Stimulated activated CD4-positive, alpha-beta T cell treated with anti-CD3 and anti-CD28 coated beads, Interleukin-2, amount 100 ng/mL, for 48 hours (primary cell): ENCODE measurements at regions not wholly inside any gene's neighbourhood (a gene's known extent, or its start where the extent isn't known, plus 50 kb on each side); places are given as distances from the start of the nearest gene placed in this dataset.
"Not testable (repeated sequence)": the region's sequence is repeated elsewhere in the genome, so short reads cannot be mapped to it uniquely, and the experiment has no call there.

Experiments
- DNase-seq, 2 donors: peaks; one replicate each; pipeline ENCODE4 v3.0.0-alpha.2; 2020

DNA sequence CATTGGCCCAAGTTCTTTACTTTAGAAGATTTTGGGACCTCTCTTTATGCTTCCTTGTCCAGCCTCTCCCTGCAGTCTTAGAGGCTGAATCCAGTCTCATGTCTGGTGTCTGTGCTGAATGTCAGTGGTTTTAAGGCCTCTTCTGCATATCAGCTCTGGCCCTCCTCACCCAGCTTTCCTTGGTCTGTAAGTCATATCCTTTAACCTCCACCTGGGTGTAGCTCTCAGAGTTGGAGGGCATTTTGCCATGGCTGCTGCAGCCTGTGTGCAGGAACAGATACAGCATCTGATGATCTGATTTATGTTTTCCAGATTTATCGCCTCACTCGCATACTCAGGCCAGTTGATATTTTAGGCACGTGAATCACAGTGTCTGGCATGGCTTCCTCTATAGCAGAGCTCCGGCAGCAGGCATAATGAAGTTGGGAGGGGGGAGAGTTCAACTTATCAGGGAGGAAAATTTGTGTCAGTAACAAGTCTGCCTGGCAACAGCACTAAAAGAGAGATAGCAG lies 335.0 kb downstream of the PCNX1 start:
- DNase-seq = no peak

DNA sequence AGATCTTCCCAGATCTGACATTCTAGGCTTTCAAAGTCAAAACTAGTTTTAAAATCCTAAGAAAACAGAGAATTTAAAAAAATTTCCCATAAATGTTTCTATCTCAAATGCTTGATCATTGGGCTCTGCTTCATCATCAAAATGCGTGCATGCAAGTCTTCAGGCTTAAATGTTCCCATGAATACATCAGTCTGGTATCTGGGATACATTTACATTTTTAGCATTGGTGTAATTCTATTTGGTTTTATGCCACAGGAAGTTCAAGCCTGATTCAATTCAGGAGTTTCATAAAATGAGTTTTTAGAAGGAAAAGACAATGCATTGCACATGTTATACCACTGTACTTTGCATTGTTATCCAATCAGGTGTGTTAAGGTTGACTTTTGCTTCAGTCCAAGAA lies 336.4 kb downstream of the PCNX1 start:
- no peak for DNase-seq

DNA sequence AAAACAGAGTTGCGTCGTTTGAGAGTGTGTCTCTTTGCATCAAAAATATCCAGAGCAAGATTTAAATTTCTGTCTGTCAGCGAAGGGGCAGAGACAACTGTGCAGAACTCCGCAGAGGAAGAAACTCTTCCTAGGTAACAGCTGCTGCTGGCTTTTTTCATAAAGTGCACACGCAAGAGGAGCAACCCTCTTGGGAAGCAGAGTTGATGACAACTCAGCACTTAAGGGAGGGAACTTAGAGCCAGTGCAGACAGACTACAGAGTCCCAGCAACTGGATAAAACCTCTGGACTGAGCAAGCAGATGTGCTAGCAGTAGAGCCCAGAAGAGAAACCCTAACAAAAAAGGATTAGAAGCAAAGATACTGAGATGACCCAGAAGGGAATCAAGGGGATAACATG lies 337.1 kb downstream of the PCNX1 start:
- no peak for DNase-seq

DNA sequence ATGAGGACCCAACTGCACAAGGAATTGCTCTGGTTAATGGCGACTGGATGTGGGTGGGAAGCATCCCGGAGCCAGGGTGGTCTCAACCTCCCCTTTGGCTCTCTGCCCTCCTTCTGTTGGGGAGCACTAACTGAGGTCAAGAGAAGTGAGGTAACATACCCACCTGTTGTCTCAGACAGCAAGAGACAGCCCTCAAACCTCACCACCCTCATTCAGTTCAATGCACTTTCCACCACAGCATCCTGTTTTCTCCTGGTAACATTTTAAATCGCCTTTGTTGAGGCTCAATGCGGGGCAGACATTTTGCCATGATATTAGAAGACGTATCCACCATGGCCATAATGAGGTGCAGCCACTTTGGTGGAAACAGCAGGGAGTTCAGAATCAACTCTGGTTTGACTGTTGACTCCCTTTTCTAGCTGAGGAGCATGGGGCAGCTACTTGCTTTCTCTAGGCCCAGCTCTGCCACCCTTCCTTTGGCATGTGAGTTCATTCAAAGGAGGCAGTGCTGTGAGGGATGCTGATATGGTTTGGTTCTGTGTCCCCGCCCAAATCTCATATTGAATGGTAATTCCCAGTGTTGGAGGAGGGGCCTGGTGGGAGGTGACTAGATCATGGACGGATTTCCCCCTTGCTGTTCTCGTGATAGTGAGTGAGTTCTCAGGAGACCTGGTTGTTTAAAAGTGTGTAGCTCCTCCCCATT lies 338.6 kb downstream of the PCNX1 start:
- no peak for DNase-seq

DNA sequence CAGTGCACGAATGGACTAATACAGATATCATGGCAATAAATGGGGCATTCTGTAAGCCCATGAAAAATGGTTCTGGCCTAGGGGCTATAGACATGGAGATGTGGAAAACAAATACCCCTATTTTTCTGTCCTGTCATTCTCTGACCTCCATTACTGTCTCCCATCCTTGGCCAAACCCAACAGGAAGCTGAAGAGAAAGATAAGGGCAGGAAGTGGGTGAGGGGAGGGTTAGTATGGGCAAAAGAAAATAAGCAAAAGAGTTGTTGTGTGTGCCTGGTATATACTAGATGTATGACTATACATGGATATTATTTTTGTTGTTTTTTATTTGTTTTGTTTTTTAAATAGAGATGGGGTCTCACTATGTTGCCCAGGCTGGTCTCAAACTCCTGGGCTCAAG lies 339.3 kb downstream of the PCNX1 start:
- DNase-seq = no peak

DNA sequence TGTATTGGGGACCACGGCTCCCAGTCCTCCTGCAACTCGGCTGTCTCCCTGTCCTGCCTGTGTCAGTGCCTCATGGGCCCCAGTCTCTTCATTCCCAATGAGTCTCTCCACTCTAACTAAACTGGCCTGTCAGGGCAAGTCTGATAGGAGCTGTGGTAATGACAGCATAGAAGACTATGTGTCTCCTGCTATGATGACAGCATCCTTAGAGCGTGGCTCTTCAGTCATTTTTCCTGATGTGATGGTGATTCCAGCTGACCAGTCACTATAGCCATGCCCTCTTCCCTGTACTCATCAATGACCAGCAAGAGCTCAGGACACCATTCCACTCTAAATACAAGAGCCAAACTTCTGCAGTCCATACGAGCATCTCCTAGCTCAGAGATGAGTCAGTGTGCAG lies 339.8 kb downstream of the PCNX1 start:
- DNase-seq = no peak

DNA sequence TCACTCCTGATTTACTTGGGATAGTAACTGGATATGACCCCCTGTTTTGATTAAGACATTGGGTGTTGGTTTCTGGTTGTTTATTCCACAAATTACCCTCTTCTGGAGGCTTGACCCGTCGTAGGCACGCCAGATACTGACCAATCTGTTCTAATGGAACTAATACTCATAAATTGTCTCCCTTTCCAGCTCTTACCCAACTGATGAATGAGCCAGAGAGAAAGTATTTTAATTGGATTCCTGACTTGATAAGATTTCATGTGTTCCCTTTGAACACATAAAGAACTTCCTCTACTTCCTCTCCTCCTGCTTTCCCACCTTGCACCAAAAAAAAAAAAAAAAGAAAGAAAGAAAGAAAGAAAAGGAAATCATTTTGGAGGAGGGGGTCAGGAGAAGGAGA lies 340.9 kb downstream of the PCNX1 start:
- no peak for DNase-seq

DNA sequence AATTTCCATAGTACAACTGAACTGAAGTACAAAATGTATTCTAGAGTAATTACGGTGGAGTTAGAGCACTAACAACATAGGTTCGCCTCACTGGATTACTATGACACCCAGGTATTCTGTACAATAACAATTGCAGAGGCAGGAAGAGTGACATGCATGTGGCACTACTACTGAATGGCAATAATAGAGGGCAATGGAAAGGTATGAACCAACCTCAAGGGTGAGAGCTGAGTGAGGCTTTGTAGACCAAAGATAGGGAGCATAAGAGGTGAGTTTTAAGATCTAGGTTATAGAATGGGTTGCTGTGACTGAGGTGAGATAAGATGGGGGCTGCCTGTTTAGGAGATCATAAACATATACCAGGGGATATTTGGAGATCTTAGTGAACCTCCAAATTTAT lies 343.1 kb downstream of the PCNX1 start:
- no peak for DNase-seq

DNA sequence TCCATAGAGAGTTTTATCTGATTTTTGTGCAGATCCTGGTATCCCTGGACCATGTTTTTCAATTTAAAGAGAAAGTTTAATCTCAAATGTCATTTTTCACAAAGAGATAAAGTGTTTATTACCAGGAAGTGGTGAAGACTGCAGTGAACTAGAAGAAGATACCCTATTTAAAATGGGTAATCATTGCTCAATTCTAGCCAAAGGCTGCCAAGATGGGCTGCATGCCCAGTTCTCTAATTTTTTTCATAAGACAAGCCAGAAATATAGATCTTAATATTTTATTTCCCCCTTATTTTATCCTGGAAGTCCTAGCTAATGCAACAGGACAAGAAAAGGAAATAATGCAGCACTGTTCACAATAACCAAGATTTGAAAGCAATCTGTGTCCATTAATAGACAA lies 343.5 kb downstream of the PCNX1 start:
- DNase-seq = no peak

DNA sequence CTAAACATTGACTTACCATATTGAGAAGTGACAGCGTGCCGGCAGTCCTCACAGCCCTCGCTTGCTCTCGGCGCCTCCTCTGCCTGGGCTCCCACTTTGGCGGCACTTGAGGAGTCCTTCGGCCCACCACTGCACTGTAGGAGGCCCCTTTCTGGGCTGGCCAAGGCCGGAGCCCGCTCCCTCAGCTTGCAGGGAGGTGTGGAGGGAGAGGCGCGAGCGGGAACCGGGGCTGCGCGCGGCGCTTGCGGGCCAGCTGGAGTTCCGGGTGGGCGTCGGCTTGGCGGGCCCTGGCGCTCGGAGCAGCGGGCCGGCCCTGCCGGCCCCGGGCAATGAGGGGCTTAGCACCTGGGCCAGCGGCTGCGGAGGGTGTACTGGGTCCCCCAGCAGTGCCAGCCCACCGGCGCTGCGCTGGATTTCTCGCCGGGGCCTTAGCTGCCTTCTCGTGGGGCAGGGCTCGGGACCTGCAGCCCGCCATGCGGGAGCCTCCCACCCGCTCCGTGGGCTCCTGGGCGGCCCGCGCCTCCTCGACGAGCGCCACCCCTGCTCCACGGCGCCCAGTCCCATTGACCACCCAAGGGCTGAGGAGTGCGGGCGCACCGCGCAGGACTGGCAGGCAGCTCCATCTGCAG lies 346.9 kb downstream of the PCNX1 start:
- not testable (repeated sequence) for DNase-seq

DNA sequence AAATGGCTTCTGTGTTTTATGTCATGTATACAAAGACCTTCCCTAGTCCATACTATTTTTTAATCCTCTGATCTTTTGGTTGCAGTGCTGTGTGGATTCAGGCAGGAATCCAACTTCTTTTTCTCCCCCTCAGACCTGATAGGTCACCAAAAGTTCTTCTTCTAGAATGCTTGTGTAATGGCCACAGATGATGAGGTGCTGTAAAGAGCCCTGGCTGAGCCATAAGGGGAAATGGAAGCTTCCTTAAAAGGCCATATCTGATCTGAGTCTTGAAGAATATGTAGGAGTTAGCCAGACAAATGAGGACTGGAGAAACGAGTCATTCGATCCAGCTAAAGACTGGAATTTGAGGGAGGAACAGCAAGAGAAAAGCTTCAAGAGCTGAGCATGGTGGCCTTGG lies 353.9 kb downstream of the PCNX1 start:
- DNase-seq = no peak

DNA sequence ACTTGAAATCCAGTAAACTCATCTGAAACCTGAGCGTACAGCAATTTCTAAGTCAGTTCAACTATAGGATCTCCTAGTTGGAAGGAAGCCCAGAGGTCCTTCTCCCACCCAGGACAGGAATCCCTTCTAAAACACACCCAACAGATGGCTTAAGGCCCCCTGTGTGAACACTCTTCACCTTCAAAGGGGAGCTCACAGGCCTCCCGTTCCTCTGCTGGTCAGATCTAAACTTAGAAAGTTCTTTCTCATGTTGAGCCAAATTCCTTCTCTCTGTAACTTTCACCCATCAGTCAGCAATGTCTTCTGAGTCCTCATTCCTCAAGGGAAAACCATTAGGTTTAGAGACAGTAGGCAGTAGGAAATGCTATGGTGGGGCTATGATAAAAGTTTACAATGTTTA lies 355.2 kb downstream of the PCNX1 start:
- no peak for DNase-seq

DNA sequence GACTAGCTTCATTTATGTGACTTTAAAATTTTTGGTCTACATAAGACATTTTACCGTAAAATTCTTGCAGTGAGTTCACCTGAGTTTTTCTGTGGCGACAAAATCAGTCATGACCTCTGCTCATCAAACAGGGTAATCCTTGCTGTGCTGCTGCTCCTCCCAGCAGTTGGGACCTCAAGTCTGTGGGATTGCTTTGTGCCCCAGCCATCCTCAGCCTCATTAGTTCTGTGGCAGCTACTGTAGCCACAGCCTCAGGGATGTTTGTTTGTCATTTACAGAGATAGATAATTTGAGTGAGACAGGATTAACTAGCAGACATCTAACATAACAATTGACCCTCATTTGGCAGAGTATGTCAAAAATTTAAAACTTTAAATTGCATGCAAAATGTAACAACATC lies 357.0 kb downstream of the PCNX1 start:
- no peak for DNase-seq

DNA sequence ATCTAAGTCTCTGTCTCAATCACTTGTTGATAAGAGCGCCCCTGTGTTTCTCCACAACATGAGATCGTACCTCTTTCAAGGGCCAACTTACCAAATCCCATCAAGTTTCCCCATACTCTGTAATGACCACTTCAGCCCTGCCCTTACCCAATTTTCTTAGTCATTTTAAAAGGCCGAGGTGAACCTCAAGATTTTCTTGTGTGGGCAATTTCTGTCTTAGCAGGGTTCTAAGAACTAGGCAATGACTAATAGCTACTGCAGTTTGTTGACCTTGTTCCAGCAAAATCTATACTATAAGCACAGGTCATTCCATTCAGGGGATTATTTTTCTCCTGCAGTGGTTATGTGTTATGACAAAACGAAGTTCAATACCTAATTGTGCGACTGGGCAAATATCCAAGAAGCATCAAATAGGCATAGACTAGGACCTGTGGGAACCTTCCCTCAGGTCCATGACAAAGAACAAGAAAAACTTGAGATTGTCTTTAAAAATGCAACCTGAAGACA lies 359.8 kb downstream of the PCNX1 start:
- peak in 1 of 2 donors; percentile 11 for DNase-seq

DNA sequence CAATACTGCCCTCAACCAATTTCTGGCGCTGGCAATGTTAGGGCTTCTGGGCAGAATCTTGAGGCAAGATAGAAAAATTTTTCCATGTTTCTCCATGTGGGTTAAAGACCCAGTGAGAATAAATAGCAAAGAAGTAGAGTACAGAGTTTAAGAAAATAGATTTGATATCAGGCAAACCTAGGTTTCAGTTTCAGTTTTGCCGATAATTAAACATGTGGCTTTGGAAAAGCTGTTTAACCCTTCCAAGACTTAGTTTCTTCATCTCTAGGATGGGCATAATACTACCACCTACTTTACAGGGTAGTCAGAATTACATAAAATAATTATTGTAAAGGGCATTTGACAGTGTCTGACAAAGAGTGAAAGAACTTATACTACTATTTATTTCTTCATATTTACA lies 360.4 kb downstream of the PCNX1 start:
- DNase-seq = no peak

DNA sequence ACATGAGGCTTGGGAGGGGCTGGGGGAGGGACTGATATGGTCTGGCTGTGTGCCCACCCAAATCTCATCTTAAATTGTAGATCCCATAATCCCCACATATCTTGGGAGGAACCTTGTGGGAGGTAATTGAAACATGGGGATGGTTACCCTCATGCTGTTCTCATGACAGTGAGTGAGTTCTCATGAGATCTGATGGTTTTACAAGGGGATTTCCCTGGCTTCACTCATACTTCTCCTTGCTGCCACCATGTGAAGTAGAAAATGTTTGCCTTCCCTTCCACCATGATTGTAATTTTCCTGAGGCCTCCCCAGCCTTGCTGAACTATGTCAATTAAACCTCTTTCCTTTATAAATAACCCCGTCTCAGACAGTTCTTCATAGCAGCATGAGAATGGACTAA lies 362.9 kb downstream of the PCNX1 start:
- DNase-seq = no peak

DNA sequence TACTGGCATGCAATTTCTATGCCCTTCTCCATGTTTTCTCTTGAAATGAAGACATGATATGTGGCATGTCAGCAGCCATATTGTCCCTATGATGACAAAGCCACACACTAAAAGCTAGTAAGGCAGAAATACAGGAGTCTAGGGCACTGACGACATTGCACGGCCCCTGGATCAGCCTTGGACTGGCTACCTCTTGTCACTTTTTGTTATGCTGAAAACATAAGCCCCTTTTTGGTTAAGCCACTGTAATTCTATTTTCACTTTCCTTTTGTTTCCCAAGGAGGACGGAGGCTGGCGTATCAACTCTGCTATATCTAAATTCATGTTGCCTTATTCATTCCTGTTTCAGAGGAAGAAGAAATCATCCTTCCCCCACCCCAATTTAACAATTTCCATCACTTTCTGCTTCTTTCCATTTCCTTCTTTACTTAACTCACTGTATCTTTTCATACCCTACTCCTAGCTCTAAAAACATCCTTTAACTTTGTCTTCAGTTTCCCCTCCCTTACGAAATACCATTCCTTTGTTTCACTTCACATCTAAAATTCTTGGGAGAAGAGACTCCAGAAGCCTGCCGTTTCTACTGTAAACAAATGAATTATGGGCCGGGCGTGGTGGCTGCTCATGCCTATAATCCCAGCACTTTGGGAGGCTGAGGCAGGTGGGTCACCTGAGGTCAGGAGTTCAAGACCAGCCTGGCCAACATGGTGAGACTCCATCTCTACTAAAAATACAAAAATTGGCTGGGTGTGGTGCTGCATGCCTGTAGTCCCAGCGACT lies 364.1 kb downstream of the PCNX1 start:
- DNase-seq = no peak

DNA sequence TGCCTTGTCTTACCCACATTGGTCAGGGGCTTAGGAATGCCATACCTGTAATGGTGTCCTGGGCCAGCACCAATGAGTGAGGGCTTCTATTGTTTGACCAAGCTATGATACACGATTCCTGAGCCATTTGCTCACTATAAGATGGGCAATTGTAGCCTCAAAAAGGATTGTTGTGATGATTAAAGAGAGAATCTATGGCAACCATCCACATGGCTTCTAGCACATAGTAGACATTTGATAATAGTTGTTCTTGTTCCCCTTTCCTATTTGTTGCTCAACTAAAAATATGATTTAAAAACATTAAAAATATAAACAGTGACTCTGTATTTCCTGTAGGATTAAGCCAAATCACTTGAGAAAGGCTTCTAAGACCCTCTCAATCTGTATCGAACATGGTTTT lies 366.1 kb downstream of the PCNX1 start:
- no peak for DNase-seq

DNA sequence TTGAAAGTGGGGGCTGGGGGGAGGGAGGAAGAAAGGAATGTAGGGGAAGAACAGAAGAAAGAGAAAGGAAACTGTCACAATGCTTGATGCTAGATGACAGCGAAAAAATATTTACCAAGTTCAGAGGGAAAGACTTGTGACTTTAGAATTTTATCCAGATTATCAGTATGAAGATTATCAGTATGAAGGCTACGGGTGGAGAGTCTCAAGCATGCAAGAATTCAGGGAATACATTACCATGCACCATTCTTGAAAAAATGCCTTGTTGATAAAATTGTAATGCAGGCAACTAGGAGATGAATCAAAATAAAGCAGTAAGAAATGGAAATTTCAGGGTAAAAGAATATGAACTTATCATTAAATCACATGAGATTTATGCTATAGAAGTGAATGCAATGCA lies 376.8 kb downstream of the PCNX1 start:
- no peak for DNase-seq

DNA sequence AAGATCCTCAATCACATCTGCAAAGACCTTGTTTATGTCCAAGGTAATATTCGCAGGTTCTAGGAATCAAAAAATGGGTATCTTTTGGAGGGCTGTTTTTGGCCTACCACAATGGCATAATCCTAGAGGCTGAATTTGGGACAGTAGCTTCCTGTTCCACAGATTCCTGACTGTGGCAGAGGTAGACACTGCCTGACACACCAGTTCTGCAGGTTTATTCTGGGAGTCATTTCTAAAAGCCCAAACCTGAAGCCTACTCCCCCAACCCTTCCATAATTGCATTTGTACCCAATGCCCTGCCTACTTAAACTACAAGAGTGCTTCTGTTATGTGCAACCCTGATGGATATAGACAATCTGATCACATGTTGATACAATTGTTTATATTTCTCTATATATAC lies 378.9 kb downstream of the PCNX1 start:
- no peak for DNase-seq

DNA sequence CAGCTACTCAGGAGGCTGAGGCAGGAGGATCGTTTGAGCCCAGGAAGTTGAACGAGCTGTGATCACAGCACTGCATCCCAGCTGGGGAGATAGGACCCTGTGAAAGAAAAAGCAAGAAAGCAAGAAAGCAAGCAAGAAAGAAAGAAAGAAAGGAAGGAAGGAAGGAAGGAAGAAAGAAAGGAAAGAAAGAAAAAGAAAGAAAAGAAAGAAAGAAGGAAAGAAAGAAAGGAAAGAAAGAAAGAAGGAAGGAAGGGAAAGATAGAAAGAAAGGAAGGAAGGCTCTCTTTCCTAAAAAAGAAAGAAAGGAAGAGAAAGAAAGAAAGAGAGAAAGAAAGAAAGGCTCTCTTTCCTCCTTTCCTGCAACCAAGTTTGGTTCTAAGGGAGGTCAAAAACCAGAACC lies 380.3 kb downstream of the PCNX1 start:
- DNase-seq = no peak

DNA sequence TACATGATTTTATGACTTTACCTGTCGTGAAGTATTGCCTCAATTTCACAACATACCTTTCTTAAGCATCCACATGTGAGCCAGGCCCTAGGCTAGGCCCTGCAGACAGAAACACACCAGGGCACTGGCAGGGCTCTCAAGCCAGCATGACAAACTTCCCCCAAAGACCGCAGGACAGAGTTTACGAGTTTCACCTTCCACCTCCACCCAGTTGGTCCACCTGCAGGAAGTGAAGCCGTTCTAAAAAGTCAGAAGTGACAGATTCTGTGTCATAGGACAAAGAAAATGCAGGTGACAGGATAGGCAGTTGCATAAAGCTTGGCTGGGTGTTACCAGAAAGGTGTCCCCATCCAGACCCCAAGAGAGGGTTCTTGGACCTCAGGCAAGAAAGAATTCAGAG lies 382.3 kb downstream of the PCNX1 start:
- DNase-seq = no peak

DNA sequence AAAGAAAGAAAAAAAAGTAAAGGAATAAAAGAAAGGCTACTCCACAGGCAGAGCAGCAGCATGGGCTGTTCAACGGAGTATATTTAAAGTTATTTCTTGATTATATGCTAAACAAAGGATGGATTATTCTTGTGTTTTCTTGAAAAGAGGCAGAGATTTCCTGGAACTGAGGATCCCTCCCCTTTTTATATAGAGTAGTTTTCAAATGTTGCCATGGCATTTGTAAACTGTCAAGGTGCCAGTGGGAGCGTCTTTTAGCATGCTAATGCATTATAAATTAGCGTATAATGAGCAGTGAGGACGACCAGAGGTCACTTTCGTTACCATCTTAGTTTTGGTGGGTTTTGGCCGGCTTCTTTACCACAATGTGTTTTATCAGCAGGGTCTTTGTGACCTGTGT lies 383.0 kb downstream of the PCNX1 start:
- no peak for DNase-seq

DNA sequence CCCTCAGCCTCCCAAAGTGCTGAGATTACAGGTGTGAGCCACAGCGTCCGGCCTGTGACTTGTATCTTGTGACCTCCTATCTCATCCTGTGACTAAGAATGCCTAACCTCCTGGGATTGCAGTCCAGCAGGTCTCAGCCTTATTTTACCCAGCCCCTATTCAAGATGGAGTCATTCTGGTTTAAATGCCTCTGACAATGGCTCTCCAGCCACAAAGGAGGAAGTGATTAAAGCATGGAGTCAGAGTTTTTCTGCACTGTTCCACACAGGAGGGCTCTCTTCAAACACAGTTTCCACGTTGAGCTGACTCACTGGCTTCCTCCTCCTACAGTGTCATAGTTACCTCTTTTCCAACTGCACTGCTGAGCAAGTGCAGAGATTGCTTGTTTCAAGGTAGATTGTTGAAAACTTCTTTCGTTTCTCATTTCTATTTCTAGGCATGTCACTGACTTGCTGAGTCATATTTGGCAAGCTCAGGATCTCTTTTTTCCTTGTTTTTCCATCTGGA lies 383.8 kb downstream of the PCNX1 start:
- peak; percentile 16 to 34 for DNase-seq
